GM12891 (cell line): ENCODE measurements at regions not wholly inside any gene's neighbourhood (a gene's known extent, or its start where the extent isn't known, plus 50 kb on each side); places are given as distances from the start of the nearest gene placed in this dataset.

Source experiments
- PAX5 ChIP-seq: IDR thresholded peaks from 2 replicates; pipeline ENCODE4 v1.6.1; 2011; ENCODE audit warnings: low read length, moderate library complexity, mild to moderate bottlenecking; ENCODE audit not compliant: insufficient read depth, severe bottlenecking
- POLR2A ChIP-seq: IDR thresholded peaks from 2 replicates; pipeline ENCODE4 v1.6.1; 2011; ENCODE audit warnings: low read depth, low read length, control low read depth
- POLR2AphosphoS5 ChIP-seq: IDR thresholded peaks from 2 replicates; pipeline ENCODE4 v1.6.1; 2011; ENCODE audit warnings: low read depth, low read length, control low read depth
- SPI1 ChIP-seq: IDR thresholded peaks from 2 replicates; pipeline ENCODE4 v1.6.1; 2011; ENCODE audit warnings: low read depth, low read length, control low read depth
- TAF1 ChIP-seq: IDR thresholded peaks from 2 replicates; pipeline ENCODE4 v1.6.1; 2011; ENCODE audit warnings: low read depth, low read length, control low read depth

DNA sequence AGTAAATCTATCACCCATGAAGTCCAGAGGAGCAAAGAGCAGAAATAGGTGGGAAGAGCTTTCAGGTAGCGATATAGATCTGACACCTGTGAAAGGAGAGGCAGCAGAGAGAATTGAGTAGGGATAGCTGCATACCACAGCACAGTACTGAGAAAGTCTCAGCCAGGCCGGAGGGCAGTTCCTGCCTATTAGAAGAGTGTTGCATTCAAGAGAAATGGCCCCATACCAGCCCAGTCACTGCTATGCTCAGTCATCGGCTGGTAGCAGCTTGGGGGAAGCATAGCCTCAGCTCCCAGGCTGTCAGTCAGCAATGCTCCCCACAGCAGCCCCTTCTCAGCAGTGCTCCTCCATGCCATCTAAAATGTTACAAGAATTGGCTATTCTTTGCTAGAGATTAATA lies 285.1 kb upstream of the CDH6 start:
- no peak for TF ChIP-seq PAX5
- TF ChIP-seq TAF1: no peak
- TF ChIP-seq SPI1: no peak
- TF ChIP-seq POLR2AphosphoS5: no peak
- TF ChIP-seq POLR2A: no peak
